OCI-LY3 (cell line): ENCODE measurements at regions not wholly inside any gene's neighbourhood (a gene's known extent, or its start where the extent isn't known, plus 50 kb on each side); places are given as distances from the start of the nearest gene placed in this dataset.

Experiments
- H2AFZ ChIP-seq: fragments of 200-600, 300-600 bp; shearing (Covaris generic); 2 replicates; pipeline ENCODE4 v1.6.0; 2014; ENCODE audit warnings: antibody characterized with exemption, low read depth, low read length
- H3K27ac ChIP-seq: fragments of 200-600, 300-600 bp; sonication (generic); 2 replicates; pipeline ENCODE4 v1.5.1; 2014; ENCODE audit warnings: mild to moderate bottlenecking, low read length, moderate library complexity, mixed read lengths
- H3K27me3 ChIP-seq: fragments of 200-600, 300-600 bp; sonication (generic); 2 replicates; pipeline ENCODE4 v1.6.1; 2014; ENCODE audit warnings: low read depth, low read length, mixed read lengths
- H3K36me3 ChIP-seq: fragments of 200-600, 300-600 bp; sonication (generic); replicated peaks from 2 replicates; pipeline ENCODE3; 2014; ENCODE audit warnings: low read depth, low read length, mixed read lengths
- H3K4me1 ChIP-seq: fragments of 300-600, 200-600 bp; sonication (generic); 2 replicates; pipeline ENCODE4 v1.6.1; 2014; ENCODE audit warnings: low read length, mixed read lengths
- H3K4me2 ChIP-seq: fragments of 200-600, 300-600 bp; sonication (generic); 2 replicates; pipeline ENCODE4 v1.6.1; 2014; ENCODE audit warnings: low read length, mixed read lengths
- H3K4me3 ChIP-seq: fragments of 300-600, 200-600 bp; sonication (generic); 2 replicates; pipeline ENCODE4 v1.5.1; 2014; ENCODE audit warnings: antibody characterized with exemption, mild to moderate bottlenecking, low read length, moderate library complexity
- H3K79me2 ChIP-seq: fragments of 300-600, 200-600 bp; shearing (Covaris generic); 2 replicates; pipeline ENCODE4 v1.6.1; 2014; ENCODE audit warnings: mild to moderate bottlenecking, low read length, mixed read lengths
- H3K9ac ChIP-seq: fragments of 300-600, 200-600 bp; shearing (Covaris generic); 2 replicates; pipeline ENCODE4 v1.6.0; 2014; ENCODE audit warnings: mild to moderate bottlenecking, low read length, moderate library complexity
- H3K9me3 ChIP-seq: fragments of 200-600, 300-600 bp; shearing (Covaris generic); 2 replicates; pipeline ENCODE4 v1.6.1; 2014; ENCODE audit warnings: low read length, mixed read lengths; ENCODE audit not compliant: insufficient read depth
- H4K20me1 ChIP-seq: fragments of 200-600, 300-600 bp; sonication (generic); 2 replicates; pipeline ENCODE4 v1.6.1; 2016; ENCODE audit warnings: low read length, mixed read lengths; ENCODE audit not compliant: insufficient read depth
- CTCF ChIP-seq: fragments of 200-600, 300-600 bp; sonication (generic); IDR thresholded peaks from 2 replicates; pipeline ENCODE4 v1.5.1; 2014; ENCODE audit warnings: antibody characterized with exemption, low read length, low read depth
- EZH2phosphoT487 ChIP-seq: fragments of 200-600 bp; shearing (Covaris generic); IDR thresholded peaks from 2 replicates; pipeline ENCODE4 v1.6.1; 2018; ENCODE audit warnings: antibody characterized with exemption, mixed run types, low read depth

- no peak for TF ChIP-seq EZH2phosphoT487
- TF ChIP-seq CTCF, result no peak
- peaks cover 7% of the 10 kb centered on the region; the same call in 1 of the 2 replicates for H3K4me1 ChIP-seq
- peaks cover 18% of the 10 kb centered on the region for H4K20me1 ChIP-seq
- H3K79me2 ChIP-seq, result no peaks in the 10 kb centered on the region
- H3K4me2 ChIP-seq, result no peak overlapping the region
- no peaks in the 10 kb centered on the region for H3K36me3 ChIP-seq
- H3K9ac ChIP-seq, result no peak overlapping the region
- H3K9me3 ChIP-seq, result no peaks in the 10 kb centered on the region
- no peak overlapping the region for H3K27ac ChIP-seq
- H2AFZ ChIP-seq, result no peak overlapping the region
- no peak overlapping the region for H3K4me3 ChIP-seq
- H3K27me3 ChIP-seq, result peaks cover 58% of the 10 kb centered on the region
Observed at GRCh38 chr4:4776335-4776734, 83.1 kb upstream of the MSX1 start.

GRCh38 chr4:4775493-4776004 lies 83.9 kb upstream of the MSX1 start:
- Histone ChIP-seq H3K4me2 (no peak overlapping the region), H3K79me2 (no peaks in the 10 kb centered on the region), H3K9ac (no peak overlapping the region), H2AFZ (no peak overlapping the region), H3K27ac (no peak overlapping the region), H4K20me1 (peaks cover 17% of the 10 kb centered on the region), H3K27me3 (peaks cover 54% of the 10 kb centered on the region), H3K4me1 (peaks cover 7% of the 10 kb centered on the region; the same call in 1 of the 2 replicates), H3K36me3 (no peaks in the 10 kb centered on the region), H3K9me3 (no peaks in the 10 kb centered on the region), H3K4me3 (no peak overlapping the region)
- TF ChIP-seq CTCF (no peak), EZH2phosphoT487 (no peak)

- Histone ChIP-seq H3K9me3 (no peaks in the 10 kb centered on the region), H3K4me3 (no peak overlapping the region), H3K4me1 (no peaks in the 10 kb centered on the region), H4K20me1 (peaks cover 8% of the 10 kb centered on the region; the same call in 1 of the 2 replicates), H3K27me3 (peaks cover 40% of the 10 kb centered on the region; the same call in 1 of the 2 replicates), H3K27ac (no peak overlapping the region), H3K4me2 (no peak overlapping the region), H3K9ac (no peak overlapping the region), H2AFZ (no peak overlapping the region), H3K36me3 (no peaks in the 10 kb centered on the region), H3K79me2 (no peaks in the 10 kb centered on the region)
- TF ChIP-seq EZH2phosphoT487 (no peak), CTCF (no peak)
Observed at GRCh38 chr4:4772534-4772933, 86.9 kb upstream of the MSX1 start.

- H3K4me1 ChIP-seq, result no peaks in the 10 kb centered on the region
- H2AFZ ChIP-seq, result no peak overlapping the region
- H4K20me1 ChIP-seq, result peaks cover 6% of the 10 kb centered on the region
- no peaks in the 10 kb centered on the region for H3K36me3 ChIP-seq
- no peak overlapping the region for H3K9ac ChIP-seq
- H3K79me2 ChIP-seq, result no peaks in the 10 kb centered on the region
- H3K4me2 ChIP-seq, result no peak overlapping the region
- no peaks in the 10 kb centered on the region for H3K9me3 ChIP-seq
- H3K27ac ChIP-seq, result no peak overlapping the region
- TF ChIP-seq CTCF, result no peak
- no peak for TF ChIP-seq EZH2phosphoT487
- H3K27me3 ChIP-seq, result peaks cover 46% of the 10 kb centered on the region
- no peak overlapping the region for H3K4me3 ChIP-seq
Observed at GRCh38 chr4:4771160-4771559, 88.3 kb upstream of the MSX1 start.
